Vagina (tissue), 2 donors: ENCODE measurements at regions not wholly inside any gene's neighbourhood (a gene's known extent, or its start where the extent isn't known, plus 50 kb on each side); places are given as distances from the start of the nearest gene placed in this dataset.

ENCODE experiments used
- CTCF ChIP-seq, 3 experiments: fragments of 450-650 bp in 2 of 3; fragments of 200-600 bp in 1 of 3; sonication (generic) in 1 of 3; IDR thresholded peaks; one replicate each; pipeline ENCODE4 v1.5.1; 2017 to 2019; ENCODE audit warnings: antibody characterized with exemption in 3 of 3, mild to moderate bottlenecking in 2 of 3, moderate library complexity in 2 of 3
- POLR2A ChIP-seq, 2 donors: fragments of 450-650 bp; IDR thresholded peaks; one replicate each; pipeline ENCODE4 v1.6.1; 2017; ENCODE audit warnings: antibody characterized with exemption in 2 of 2, mild to moderate bottlenecking in 2 of 2, moderate library complexity in 2 of 2
- POLR2AphosphoS5 ChIP-seq, 2 donors: sonication (generic); formaldehyde crosslinking; IDR thresholded peaks; one replicate each; pipeline ENCODE4 v1.9.0; 2017; ENCODE audit warnings: antibody characterized with exemption in 2 of 2, mild to moderate bottlenecking in 2 of 2, low read depth in 1 of 2; ENCODE audit not compliant: insufficient read depth in 1 of 2

DNA sequence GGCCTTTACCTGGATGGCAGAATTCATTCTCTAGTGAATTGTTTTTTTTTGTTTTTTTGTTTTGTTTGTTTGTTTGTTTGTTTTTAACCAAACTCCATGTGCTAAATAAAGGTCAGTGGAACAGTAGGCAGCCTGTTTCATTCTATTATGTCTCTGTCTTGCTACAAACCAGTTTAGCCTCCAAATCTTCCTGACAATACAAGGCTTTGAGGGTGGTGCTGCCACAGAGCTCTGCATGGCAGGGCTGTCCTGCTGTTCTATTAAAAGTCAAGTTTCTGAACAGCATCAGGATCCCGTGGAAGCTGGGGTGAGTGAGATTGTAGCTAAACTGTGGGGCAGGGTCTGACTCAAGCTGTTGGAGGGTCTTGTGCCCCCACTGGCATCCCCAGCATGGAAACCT lies 144.1 kb upstream of the MAST4 start:
- no peak for TF ChIP-seq CTCF (IDR thresholded peaks at IDR 0.05)
- no peak for TF ChIP-seq POLR2AphosphoS5 (IDR thresholded peaks at IDR 0.05; ENCODE audit: insufficient read depth in 1 of 2, low read depth in 1 of 2)
- TF ChIP-seq POLR2A (IDR thresholded peaks at IDR 0.05) = no peak
